Mesenchymal stem cell (in vitro differentiated cells and primary cell): ENCODE measurements at regions not wholly inside any gene's neighbourhood (a gene's known extent, or its start where the extent isn't known, plus 50 kb on each side); places are given as distances from the start of the nearest gene placed in this dataset.
A peak's percentile ranks its signal among the peaks of the same experiment; 100 is the strongest.

Experiments used
- DNase-seq: peaks from one replicate; pipeline ENCODE4 v3.0.0-alpha.2; 2013
- H2AFZ ChIP-seq: one replicate; pipeline ENCODE4 v1.6.1; 2013; ENCODE audit warnings: low read depth, mild to moderate bottlenecking, control low read depth, inconsistent platforms, low read length, moderate library complexity
- H2AK5ac ChIP-seq: 2 replicates; pipeline ENCODE4 v1.6.1; 2013; ENCODE audit warnings: low read length, moderate library complexity, mild to moderate bottlenecking, inconsistent platforms; ENCODE audit not compliant: severe bottlenecking
- H2BK120ac ChIP-seq: one replicate; pipeline ENCODE4 v1.6.1; 2013; ENCODE audit warnings: low read depth, mild to moderate bottlenecking, inconsistent platforms, low read length, moderate library complexity
- H2BK12ac ChIP-seq, 2 experiments: one replicate each; pipeline ENCODE4 v1.6.1; 2013; ENCODE audit warnings: inconsistent platforms in 2 of 2, low read length in 2 of 2, mild to moderate bottlenecking in 2 of 2, moderate library complexity in 2 of 2, control low read depth in 1 of 2
- H2BK15ac ChIP-seq: one replicate; pipeline ENCODE4 v1.6.1; 2013; ENCODE audit warnings: mild to moderate bottlenecking, low read depth, inconsistent platforms; ENCODE audit not compliant: poor library complexity, severe bottlenecking
- H2BK5ac ChIP-seq: 2 replicates; pipeline ENCODE4 v1.6.1; 2013; ENCODE audit warnings: low read depth, mild to moderate bottlenecking, low read length, control low read depth, inconsistent platforms; ENCODE audit not compliant: poor library complexity, severe bottlenecking
- H3K14ac ChIP-seq, 2 experiments: one replicate each; pipeline ENCODE4 v1.6.1; 2013; ENCODE audit warnings: inconsistent platforms in 2 of 2, low read length in 2 of 2, control low read depth in 1 of 2, mild to moderate bottlenecking in 1 of 2, moderate library complexity in 1 of 2
- H3K18ac ChIP-seq, 2 experiments: one replicate each; pipeline ENCODE4 v1.6.1; 2013; ENCODE audit warnings: inconsistent platforms in 2 of 2, low read length in 2 of 2, control low read depth in 1 of 2, low read depth in 1 of 2, mild to moderate bottlenecking in 1 of 2
- H3K23ac ChIP-seq, 2 experiments: one replicate each; pipeline ENCODE4 v1.6.1; 2013; ENCODE audit warnings: inconsistent platforms in 2 of 2, low read length in 2 of 2, mild to moderate bottlenecking in 2 of 2, moderate library complexity in 2 of 2, control low read depth in 1 of 2
- H3K27ac ChIP-seq: 2 replicates; pipeline ENCODE4 v1.5.1; 2013; ENCODE audit warnings: mild to moderate bottlenecking, moderate library complexity, low read length, control low read depth, inconsistent platforms; ENCODE audit not compliant: poor library complexity, severe bottlenecking
- H3K27me3 ChIP-seq, 2 experiments: 2 replicates each; pipeline versions ENCODE4 v1.6.1 to v1.7.0; 2013; ENCODE audit warnings: low read length in 2 of 2, mild to moderate bottlenecking in 2 of 2, moderate library complexity in 2 of 2, control low read depth in 1 of 2, inconsistent platforms in 1 of 2; ENCODE audit not compliant: control insufficient read depth in 1 of 2, insufficient read depth in 1 of 2
- H3K36me3 ChIP-seq, 2 experiments: 2 replicates each; pipeline versions ENCODE4 v1.6.1 to v1.7.0; 2013; ENCODE audit warnings: low read length in 2 of 2, control low read depth in 1 of 2, inconsistent platforms in 1 of 2, low read depth in 1 of 2, mild to moderate bottlenecking in 1 of 2; ENCODE audit not compliant: insufficient read depth in 2 of 2, control insufficient read depth in 1 of 2
- H3K4ac ChIP-seq, 2 experiments: one replicate each; pipeline ENCODE4 v1.6.1; 2013; ENCODE audit warnings: inconsistent platforms in 2 of 2, low read length in 2 of 2, mild to moderate bottlenecking in 2 of 2, moderate library complexity in 2 of 2, control low read depth in 1 of 2, low read depth in 1 of 2
- H3K4me1 ChIP-seq: 2 replicates; pipeline ENCODE4 v1.6.1; 2013; ENCODE audit warnings: low read depth, low read length, control low read depth; ENCODE audit not compliant: control insufficient read depth, insufficient read depth
- H3K4me2 ChIP-seq: 2 replicates; pipeline ENCODE4 v1.6.1; 2013; ENCODE audit warnings: low read length, mild to moderate bottlenecking, inconsistent platforms; ENCODE audit not compliant: poor library complexity, severe bottlenecking
- H3K4me3 ChIP-seq, 2 experiments: 2 replicates each; pipeline versions ENCODE4 v1.5.1 to v1.7.0; 2013; ENCODE audit warnings: low read length in 2 of 2, mild to moderate bottlenecking in 2 of 2, control low read depth in 1 of 2, low read depth in 1 of 2; ENCODE audit not compliant: insufficient read depth in 1 of 2
- H3K79me1 ChIP-seq: replicated peaks from 2 replicates; pipeline ENCODE4 v1.6.1; 2013; ENCODE audit warnings: mild to moderate bottlenecking, control low read depth, low read length, inconsistent platforms; ENCODE audit not compliant: poor library complexity, severe bottlenecking
- H3K9ac ChIP-seq: 2 replicates; pipeline ENCODE4 v1.7.0; 2013; ENCODE audit warnings: mild to moderate bottlenecking, low read length, moderate library complexity
- H3K9me3 ChIP-seq: 2 replicates; pipeline ENCODE4 v1.7.0; 2013; ENCODE audit warnings: mild to moderate bottlenecking, low read length; ENCODE audit not compliant: control insufficient read depth
- H4K8ac ChIP-seq: one replicate; pipeline ENCODE4 v1.6.1; 2013; ENCODE audit warnings: inconsistent platforms, mild to moderate bottlenecking, low read length, moderate library complexity
- H4K91ac ChIP-seq: one replicate; pipeline ENCODE4 v1.6.1; 2013; ENCODE audit warnings: mild to moderate bottlenecking, low read length, inconsistent platforms
- WGBS: methylation state at CpG from one replicate; pipeline ENCODE4 v1.1.7; 2013; ENCODE audit warnings: mixed read lengths; 5-methylcytosine and 5-hydroxymethylcytosine counted together

- H2BK120ac ChIP-seq, result no peak overlapping the region
- H4K8ac ChIP-seq, result no peak overlapping the region
- H3K79me1 ChIP-seq, result no peaks in the 10 kb centered on the region
- H3K18ac ChIP-seq, result no peak overlapping the region
- H2AFZ ChIP-seq, result no peak overlapping the region
- H3K9me3 ChIP-seq, result no peaks in the 10 kb centered on the region
- no peak overlapping the region for H2BK12ac ChIP-seq
- H3K4ac ChIP-seq, result no peak overlapping the region
- no peaks in the 10 kb centered on the region for H3K36me3 ChIP-seq
- H3K4me3 ChIP-seq, result no peak overlapping the region
- 80% methylated on average over 2 of the region's 2 CpGs for WGBS
- no peaks in the 10 kb centered on the region for H3K4me1 ChIP-seq
- no peak overlapping the region for H2BK5ac ChIP-seq
- H3K9ac ChIP-seq, result no peak overlapping the region
- H2AK5ac ChIP-seq, result no peak overlapping the region
- no peaks in the 10 kb centered on the region for H3K27me3 ChIP-seq
- no peak overlapping the region for H2BK15ac ChIP-seq
- no peak overlapping the region for H3K23ac ChIP-seq
- H3K14ac ChIP-seq, result no peak overlapping the region
- no peak overlapping the region for H4K91ac ChIP-seq
- no peak for DNase-seq
- no peak overlapping the region for H3K4me2 ChIP-seq
- H3K27ac ChIP-seq, result no peak overlapping the region
These were observed 332.3 kb downstream of the BRINP1 start for GRCh38 chr9:119036969-119037368.

- WGBS, result no CpG with 5 or more reads among the region's 1 CpG
- Histone ChIP-seq H2AFZ (no peak overlapping the region), H3K4ac (no peak overlapping the region), H3K4me1 (no peaks in the 10 kb centered on the region), H3K23ac (no peak overlapping the region), H3K9ac (no peak overlapping the region), H3K27me3 (no peaks in the 10 kb centered on the region), H3K36me3 (no peaks in the 10 kb centered on the region), H3K4me3 (no peak overlapping the region), H3K14ac (peak overlapping the region in 1 of 2 experiments; percentile 57), H4K91ac (no peak overlapping the region), H3K79me1 (no peaks in the 10 kb centered on the region), H3K27ac (no peak overlapping the region), H2BK120ac (no peak overlapping the region), H4K8ac (no peak overlapping the region), H2BK12ac (no peak overlapping the region), H2BK5ac (no peak overlapping the region), H3K4me2 (no peak overlapping the region), H3K18ac (no peak overlapping the region), H2BK15ac (no peak overlapping the region), H3K9me3 (no peaks in the 10 kb centered on the region), H2AK5ac (no peak overlapping the region)
- no peak for DNase-seq
These were observed 325.2 kb downstream of the BRINP1 start for GRCh38 chr9:119043996-119044395.

- Histone ChIP-seq H3K9me3 (no peaks in the 10 kb centered on the region), H3K27ac (no peak overlapping the region), H2BK5ac (no peak overlapping the region), H3K36me3 (no peaks in the 10 kb centered on the region), H4K8ac (no peak overlapping the region), H3K4me3 (no peak overlapping the region), H2AK5ac (no peak overlapping the region), H3K27me3 (no peaks in the 10 kb centered on the region), H2AFZ (no peak overlapping the region), H3K23ac (no peak overlapping the region), H3K18ac (no peak overlapping the region), H2BK120ac (no peak overlapping the region), H3K9ac (no peak overlapping the region), H3K4me1 (no peaks in the 10 kb centered on the region), H3K79me1 (no peaks in the 10 kb centered on the region), H3K4me2 (no peak overlapping the region), H2BK15ac (no peak overlapping the region), H4K91ac (no peak overlapping the region), H2BK12ac (no peak overlapping the region), H3K14ac (no peak overlapping the region), H3K4ac (no peak overlapping the region)
- WGBS, result no CpG with 5 or more reads among the region's 1 CpG
- peak; percentile 31 for DNase-seq
These were observed 324.4 kb downstream of the BRINP1 start for GRCh38 chr9:119044806-119045205.

- no peak overlapping the region for H2BK15ac ChIP-seq
- no peak overlapping the region for H2BK120ac ChIP-seq
- 54% methylated on average over 2 of the region's 4 CpGs for WGBS
- H3K27me3 ChIP-seq, result no peaks in the 10 kb centered on the region
- no peak overlapping the region for H3K23ac ChIP-seq
- H3K27ac ChIP-seq, result no peak overlapping the region
- no peaks in the 10 kb centered on the region for H3K36me3 ChIP-seq
- no peak overlapping the region for H3K9ac ChIP-seq
- H3K4ac ChIP-seq, result no peak overlapping the region
- no peak overlapping the region for H2AK5ac ChIP-seq
- H4K8ac ChIP-seq, result no peak overlapping the region
- no peak overlapping the region for H4K91ac ChIP-seq
- no peak overlapping the region for H3K14ac ChIP-seq
- H3K4me3 ChIP-seq, result no peak overlapping the region
- H3K4me2 ChIP-seq, result no peak overlapping the region
- H3K18ac ChIP-seq, result no peak overlapping the region
- no peak for DNase-seq
- no peaks in the 10 kb centered on the region for H3K4me1 ChIP-seq
- no peaks in the 10 kb centered on the region for H3K9me3 ChIP-seq
- H3K79me1 ChIP-seq, result no peaks in the 10 kb centered on the region
- H2BK5ac ChIP-seq, result no peak overlapping the region
- no peak overlapping the region for H2BK12ac ChIP-seq
- H2AFZ ChIP-seq, result no peak overlapping the region
These were observed 321.5 kb downstream of the BRINP1 start for GRCh38 chr9:119047513-119048307.
